ENCODE measurements at regions not wholly inside any gene's neighbourhood (a gene's known extent, or its start where the extent isn't known, plus 50 kb on each side); places are given as distances from the start of the nearest gene placed in this dataset.

DNA sequence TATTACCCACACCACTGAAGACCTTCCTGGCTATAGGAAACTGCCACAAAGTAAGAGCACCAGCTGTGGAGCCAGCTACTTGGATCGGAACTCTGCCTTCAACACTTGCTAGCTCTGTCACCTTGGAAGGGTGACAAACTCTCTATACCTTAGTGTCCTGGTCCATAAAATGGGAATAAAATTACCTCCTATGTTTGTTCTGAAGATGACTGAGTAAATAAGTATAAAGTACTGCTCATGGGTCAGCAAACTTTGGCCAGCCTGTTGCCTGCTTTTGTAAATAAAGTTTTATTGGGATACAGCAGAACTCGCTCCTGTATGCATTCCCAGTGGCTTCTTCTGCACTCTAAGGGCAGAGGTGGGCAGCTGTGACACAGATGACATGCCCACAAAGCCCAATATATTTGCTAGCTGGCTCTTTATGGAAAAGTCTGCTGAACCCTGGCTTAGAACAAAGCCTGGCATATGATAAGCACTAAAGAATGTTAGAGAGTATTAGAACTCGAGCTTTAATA lies 451.3 kb downstream of the TMEM182 start:
- TF ChIP-seq, protein P1, sequence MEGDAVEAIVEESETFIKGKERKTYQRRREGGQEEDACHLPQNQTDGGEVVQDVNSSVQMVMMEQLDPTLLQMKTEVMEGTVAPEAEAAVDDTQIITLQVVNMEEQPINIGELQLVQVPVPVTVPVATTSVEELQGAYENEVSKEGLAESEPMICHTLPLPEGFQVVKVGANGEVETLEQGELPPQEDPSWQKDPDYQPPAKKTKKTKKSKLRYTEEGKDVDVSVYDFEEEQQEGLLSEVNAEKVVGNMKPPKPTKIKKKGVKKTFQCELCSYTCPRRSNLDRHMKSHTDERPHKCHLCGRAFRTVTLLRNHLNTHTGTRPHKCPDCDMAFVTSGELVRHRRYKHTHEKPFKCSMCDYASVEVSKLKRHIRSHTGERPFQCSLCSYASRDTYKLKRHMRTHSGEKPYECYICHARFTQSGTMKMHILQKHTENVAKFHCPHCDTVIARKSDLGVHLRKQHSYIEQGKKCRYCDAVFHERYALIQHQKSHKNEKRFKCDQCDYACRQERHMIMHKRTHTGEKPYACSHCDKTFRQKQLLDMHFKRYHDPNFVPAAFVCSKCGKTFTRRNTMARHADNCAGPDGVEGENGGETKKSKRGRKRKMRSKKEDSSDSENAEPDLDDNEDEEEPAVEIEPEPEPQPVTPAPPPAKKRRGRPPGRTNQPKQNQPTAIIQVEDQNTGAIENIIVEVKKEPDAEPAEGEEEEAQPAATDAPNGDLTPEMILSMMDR (IDR thresholded peaks at IDR 0.05) = no peak
- TF ChIP-seq POLR2A (IDR thresholded peaks at IDR 0.05) = no peak
- TF ChIP-seq POLR2AphosphoS5 (IDR thresholded peaks at IDR 0.05) = no peak
- TF ChIP-seq EP300 (IDR thresholded peaks at IDR 0.05) = no peak
